ENCODE measurements at regions not wholly inside any gene's neighbourhood (a gene's known extent, or its start where the extent isn't known, plus 50 kb on each side); places are given as distances from the start of the nearest gene placed in this dataset.

- Histone ChIP-seq H3K27me3 (no peaks in the 10 kb centered on the region), H3K36me3 (no peaks in the 10 kb centered on the region), H3K9me3 (no peaks in the 10 kb centered on the region), H3K4me1 (peaks cover 18% of the 10 kb centered on the region), H3K4me3 (no peak overlapping the region), H3K27ac (peak overlapping the region; percentile 17)
- no peak for DNase-seq (ENCODE audit: extremely low spot score in 2 of 2)
- intact Hi-C loops (cut with DNase I), result no loop called here
- TF ChIP-seq POLR2AphosphoS5 (IDR thresholded peaks at IDR 0.05; ENCODE audit: insufficient read depth in 1 of 2, low read depth in 1 of 2) (no peak), POLR2A (IDR thresholded peaks at IDR 0.05) (no peak)
- TF ChIP-seq, protein P1, sequence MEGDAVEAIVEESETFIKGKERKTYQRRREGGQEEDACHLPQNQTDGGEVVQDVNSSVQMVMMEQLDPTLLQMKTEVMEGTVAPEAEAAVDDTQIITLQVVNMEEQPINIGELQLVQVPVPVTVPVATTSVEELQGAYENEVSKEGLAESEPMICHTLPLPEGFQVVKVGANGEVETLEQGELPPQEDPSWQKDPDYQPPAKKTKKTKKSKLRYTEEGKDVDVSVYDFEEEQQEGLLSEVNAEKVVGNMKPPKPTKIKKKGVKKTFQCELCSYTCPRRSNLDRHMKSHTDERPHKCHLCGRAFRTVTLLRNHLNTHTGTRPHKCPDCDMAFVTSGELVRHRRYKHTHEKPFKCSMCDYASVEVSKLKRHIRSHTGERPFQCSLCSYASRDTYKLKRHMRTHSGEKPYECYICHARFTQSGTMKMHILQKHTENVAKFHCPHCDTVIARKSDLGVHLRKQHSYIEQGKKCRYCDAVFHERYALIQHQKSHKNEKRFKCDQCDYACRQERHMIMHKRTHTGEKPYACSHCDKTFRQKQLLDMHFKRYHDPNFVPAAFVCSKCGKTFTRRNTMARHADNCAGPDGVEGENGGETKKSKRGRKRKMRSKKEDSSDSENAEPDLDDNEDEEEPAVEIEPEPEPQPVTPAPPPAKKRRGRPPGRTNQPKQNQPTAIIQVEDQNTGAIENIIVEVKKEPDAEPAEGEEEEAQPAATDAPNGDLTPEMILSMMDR (IDR thresholded peaks at IDR 0.05), result no peak
Observed at GRCh38 chr21:41621513-41621912, 113.6 kb upstream of the TMPRSS2 start.

GRCh38 chr21:41620982-41621381 is 113.0 kb upstream of the TMPRSS2 start:
- TF ChIP-seq, protein P1 (IDR thresholded peaks at IDR 0.05), result no peak
- TF ChIP-seq POLR2A (IDR thresholded peaks at IDR 0.05) (no peak), POLR2AphosphoS5 (IDR thresholded peaks at IDR 0.05; ENCODE audit: insufficient read depth in 1 of 2, low read depth in 1 of 2) (no peak)
- Histone ChIP-seq H3K4me3 (no peak overlapping the region), H3K36me3 (no peaks in the 10 kb centered on the region), H3K4me1 (peaks cover 24% of the 10 kb centered on the region), H3K27me3 (no peaks in the 10 kb centered on the region), H3K27ac (peak overlapping the region; percentile 17), H3K9me3 (no peaks in the 10 kb centered on the region)
- intact Hi-C loops (cut with DNase I), result no loop called here
- DNase-seq (ENCODE audit: extremely low spot score in 2 of 2), result no peak

DNA sequence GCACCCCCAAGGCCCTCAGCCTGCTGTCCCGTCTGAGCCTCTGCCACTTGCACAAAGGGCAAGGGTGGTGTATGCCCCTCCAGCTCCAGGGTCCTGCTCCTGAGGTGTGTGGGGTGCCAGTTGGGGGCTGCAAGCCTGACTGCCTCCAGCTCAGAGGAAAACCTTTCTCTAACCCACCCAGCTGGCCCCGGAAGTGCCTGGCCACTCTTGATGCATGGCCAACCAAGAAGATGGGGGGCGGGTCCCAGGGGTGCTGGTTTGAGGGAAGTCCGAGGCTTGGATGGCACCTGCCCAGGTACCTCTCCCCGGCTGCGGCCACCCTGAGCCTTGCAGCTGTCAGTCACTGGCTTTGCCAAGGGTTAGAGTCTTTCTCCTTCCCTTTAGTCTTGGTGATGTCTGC is 112.6 kb upstream of the TMPRSS2 start:
- TF ChIP-seq POLR2A (IDR thresholded peaks at IDR 0.05) (no peak), POLR2AphosphoS5 (IDR thresholded peaks at IDR 0.05; ENCODE audit: insufficient read depth in 1 of 2, low read depth in 1 of 2) (no peak)
- TF ChIP-seq, protein P1 (IDR thresholded peaks at IDR 0.05), result no peak
- Histone ChIP-seq H3K27ac (no peak overlapping the region), H3K4me3 (no peak overlapping the region), H3K9me3 (no peaks in the 10 kb centered on the region), H3K36me3 (no peaks in the 10 kb centered on the region), H3K27me3 (no peaks in the 10 kb centered on the region), H3K4me1 (peaks cover 28% of the 10 kb centered on the region)
- intact Hi-C loops (cut with DNase I), result no loop called here
- no peak for DNase-seq (ENCODE audit: extremely low spot score in 2 of 2)

- intact Hi-C loops (cut with DNase I), result loop anchor here (2.0 to 10.0 kb wide), 2 partner anchors 263 to 499 kb away; partner anchors contain the start of gene PRDM15
- Histone ChIP-seq H3K9me3 (no peaks in the 10 kb centered on the region), H3K27ac (peak overlapping the region; percentile 42), H3K4me3 (no peak overlapping the region), H3K27me3 (no peaks in the 10 kb centered on the region), H3K36me3 (no peaks in the 10 kb centered on the region), H3K4me1 (peaks cover 51% of the 10 kb centered on the region)
- no peak for DNase-seq (ENCODE audit: extremely low spot score in 2 of 2)
- TF ChIP-seq POLR2A (IDR thresholded peaks at IDR 0.05), result no peak
- TF ChIP-seq POLR2AphosphoS5 (IDR thresholded peaks at IDR 0.05; ENCODE audit: insufficient read depth in 1 of 2, low read depth in 1 of 2), result no peak
- TF ChIP-seq, protein P1 (IDR thresholded peaks at IDR 0.05), result no peak
Observed at GRCh38 chr21:41616031-41616591, 108.2 kb upstream of the TMPRSS2 start.

DNA sequence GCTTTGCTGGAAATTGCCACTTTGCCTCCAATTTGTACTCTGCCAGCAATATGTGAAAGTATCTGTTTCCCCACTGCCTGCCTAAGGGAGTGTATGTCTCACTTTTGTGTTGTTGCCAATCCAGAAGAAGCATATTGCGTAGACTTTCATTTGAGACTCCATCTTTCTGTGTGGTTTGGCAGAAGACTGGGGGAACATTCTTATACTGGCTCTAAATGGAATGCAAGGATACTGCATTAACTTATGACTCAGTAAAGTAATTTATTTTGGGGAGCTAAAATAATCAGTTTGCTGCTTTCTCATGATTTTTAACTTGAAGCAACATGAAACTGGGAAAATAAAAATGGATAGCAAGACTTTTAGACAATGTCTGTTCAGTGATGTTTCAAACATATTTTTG is 107.7 kb upstream of the TMPRSS2 start:
- Histone ChIP-seq H3K4me3 (no peak overlapping the region), H3K36me3 (no peaks in the 10 kb centered on the region), H3K27ac (peak overlapping the region; percentile 42), H3K4me1 (peaks cover 51% of the 10 kb centered on the region), H3K27me3 (no peaks in the 10 kb centered on the region), H3K9me3 (no peaks in the 10 kb centered on the region)
- no peak for TF ChIP-seq POLR2A (IDR thresholded peaks at IDR 0.05)
- peak in 1 of 2 donors; percentile 58 for TF ChIP-seq POLR2AphosphoS5 (IDR thresholded peaks at IDR 0.05; ENCODE audit: insufficient read depth in 1 of 2, low read depth in 1 of 2)
- TF ChIP-seq, protein P1 (IDR thresholded peaks at IDR 0.05), result no peak
- intact Hi-C loops (cut with DNase I), result loop anchor here (2.0 to 10.0 kb wide), 2 partner anchors 263 to 499 kb away; partner anchors contain the start of gene PRDM15
- no peak for DNase-seq (ENCODE audit: extremely low spot score in 2 of 2)

All from vagina (tissue), 2 donors.